ENCODE measurements at regions not wholly inside any gene's neighbourhood (a gene's known extent, or its start where the extent isn't known, plus 50 kb on each side); places are given as distances from the start of the nearest gene placed in this dataset.

- no peak for DNase-seq (ENCODE audit: low read depth, low spot score)
- no TSS peak for BruUV-seq (replicated peaks)
- H3K9me3 ChIP-seq (replicated peaks; ENCODE audit: control insufficient read depth, insufficient read depth, low read length) = no peaks in the 10 kb centered on the region
- H3K27me3 ChIP-seq (replicated peaks in 1 of 2; ENCODE audit: control insufficient read depth in 2 of 2, insufficient read depth in 2 of 2, low read length in 1 of 2) = no peaks in the 10 kb centered on the region; a peak in 1 of 4 replicates
- no peak for FAIRE-seq
- no peak overlapping the region for H3K27ac ChIP-seq (ENCODE audit: control insufficient read depth, insufficient read depth)
- H3K36me3 ChIP-seq (ENCODE audit: control insufficient read depth in 2 of 2, insufficient read depth in 2 of 2, low read length in 1 of 2) = no peaks in the 10 kb centered on the region
- in situ Hi-C loops (cut with MboI) = no loop called here
- TF ChIP-seq TCF7 (IDR thresholded peaks at IDR 0.05; ENCODE audit: borderline replicate concordance) (no peak), WRNIP1 (IDR thresholded peaks at IDR 0.05; ENCODE audit: borderline replicate concordance, low read depth, low read length) (no peak), CBX3 (IDR thresholded peaks at IDR 0.05; ENCODE audit: borderline replicate concordance, low read depth) (no peak), POLR2AphosphoS5 (IDR thresholded peaks at IDR 0.05; ENCODE audit: low read length) (no peak), HDAC2 (IDR thresholded peaks at IDR 0.05) (no peak), SIX5 (IDR thresholded peaks at IDR 0.05; ENCODE audit: low read depth, low read length, severe bottlenecking) (no peak), ZNF687 (IDR thresholded peaks at IDR 0.05) (no peak), PRDM15 (CRISPR knock-in tag; IDR thresholded peaks at IDR 0.05) (no peak), SREBF1 (IDR thresholded peaks at IDR 0.05; ENCODE audit: low read length) (no peak), SMAD5 (IDR thresholded peaks at IDR 0.05; ENCODE audit: low read depth) (no peak), CHD2 (IDR thresholded peaks at IDR 0.05; ENCODE audit: borderline replicate concordance, low read depth, low read length) (no peak), ZZZ3 (IDR thresholded peaks at IDR 0.05; ENCODE audit: control insufficient read depth, insufficient read length, low read depth) (no peak), BHLHE40 (IDR thresholded peaks at IDR 0.05; ENCODE audit: borderline replicate concordance in 1 of 2, low read depth in 2 of 2, low read length in 1 of 2) (no peak), HCFC1 (IDR thresholded peaks at IDR 0.05; ENCODE audit: low read length) (no peak), JUNB (IDR thresholded peaks at IDR 0.05) (no peak), BCL3 (IDR thresholded peaks at IDR 0.05; ENCODE audit: borderline replicate concordance, insufficient read depth, low read depth, low read length, poor library complexity, severe bottlenecking) (no peak), ZBED1 (IDR thresholded peaks at IDR 0.05; ENCODE audit: borderline replicate concordance) (no peak), ZNF207 (IDR thresholded peaks at IDR 0.05; ENCODE audit: borderline replicate concordance) (no peak)
- H3K4me2 ChIP-seq (ENCODE audit: control insufficient read depth, insufficient read depth) = no peak overlapping the region
- no peaks in the 10 kb centered on the region for H4K20me1 ChIP-seq (ENCODE audit: control insufficient read depth, insufficient read depth)
- SMC1A ChIA-PET (ENCODE audit: uncharacterized antibody, unreplicated experiment) = interaction anchor here (0.6 kb wide), 1 partner anchor 1204 kb away, joined by 3 read pairs; no protein-coding TSS in a partner anchor
- intact Hi-C loops (cut with micrococcal nuclease; ENCODE audit: unreplicated experiment) = no loop called here
- WGBS (ENCODE audit: insufficient coverage, insufficient replicate concordance, low lambda C conversion rate, missing lambda C conversion rate) = 61% methylated on average over 4 of the region's 4 CpGs
- peaks cover 4% of the 10 kb centered on the region for H3K4me1 ChIP-seq (ENCODE audit: control insufficient read depth, insufficient read depth, low read length)
- H3K4me3 ChIP-seq = no peak overlapping the region
- no peak overlapping the region for H3K9ac ChIP-seq (ENCODE audit: control insufficient read depth, insufficient read depth, low read length)
- no peaks in the 10 kb centered on the region for H3K79me2 ChIP-seq (ENCODE audit: control insufficient read depth, insufficient read depth, low read length)
- H2AFZ ChIP-seq (ENCODE audit: control insufficient read depth, low read depth, low read length) = no peak overlapping the region
- CTCF ChIA-PET = no interaction called here
- RAD21 ChIA-PET (ENCODE audit: unreplicated experiment) = no interaction called here
- ATAC-seq = no peak
- POLR2A ChIA-PET = no interaction called here
Observed at GRCh38 chr3:28845006-28845324, 435.9 kb upstream of the RBMS3 start.

Data from GM12878 (cell line).